ENCODE measurements at regions not wholly inside any gene's neighbourhood (a gene's known extent, or its start where the extent isn't known, plus 50 kb on each side); places are given as distances from the start of the nearest gene placed in this dataset.

GRCh38 chr3:99365979-99366378, 272.4 kb upstream of the COL8A1 start:
- no peak for TF ChIP-seq CTCF (IDR thresholded peaks at IDR 0.05)
- ATAC-seq (no peak), DNase-seq (no peak)
- Histone ChIP-seq H3K4me3 (no peak overlapping the region), H3K27me3 (no peaks in the 10 kb centered on the region), H3K36me3 (no peaks in the 10 kb centered on the region), H3K4me1 (no peaks in the 10 kb centered on the region), H3K9me3 (no peaks in the 10 kb centered on the region), H3K27ac (no peak overlapping the region)
- WGBS, 2 donors, result 28 to 35% methylated on average over 1 of the region's 1 CpG
- intact Hi-C loops (cut with DNase I), result no loop called here

- no peaks in the 10 kb centered on the region for H3K27me3 ChIP-seq
- no peak for DNase-seq
- no peaks in the 10 kb centered on the region for H3K4me1 ChIP-seq
- TF ChIP-seq CTCF (IDR thresholded peaks at IDR 0.05), result no peak
- no peak for ATAC-seq
- H3K9me3 ChIP-seq, result peaks cover 0 to 1% (median 0%) of the 10 kb centered on the region in 11 donors
- no peak overlapping the region for H3K27ac ChIP-seq
- H3K4me3 ChIP-seq, result no peak overlapping the region
- intact Hi-C loops (cut with DNase I), result no loop called here
- H3K36me3 ChIP-seq, result no peaks in the 10 kb centered on the region
These were observed 273.0 kb upstream of the COL8A1 start for GRCh38 chr3:99365396-99365795.

GRCh38 chr3:99357131-99357530, 281.3 kb upstream of the COL8A1 start:
- Histone ChIP-seq H3K36me3 (no peaks in the 10 kb centered on the region), H3K9me3 (peaks cover 0 to 8% (median 0%) of the 10 kb centered on the region in 11 donors), H3K4me1 (no peaks in the 10 kb centered on the region), H3K27ac (no peak overlapping the region), H3K4me3 (no peak overlapping the region), H3K27me3 (no peaks in the 10 kb centered on the region)
- DNase-seq (no peak), ATAC-seq (no peak)
- 72 to 78% methylated on average over 1 of the region's 1 CpG for WGBS, 2 donors
- intact Hi-C loops (cut with DNase I), result no loop called here
- TF ChIP-seq CTCF (IDR thresholded peaks at IDR 0.05), result no peak

GRCh38 chr3:99356696-99357095, 281.7 kb upstream of the COL8A1 start:
- H3K4me1 ChIP-seq, result no peaks in the 10 kb centered on the region
- intact Hi-C loops (cut with DNase I), result no loop called here
- ATAC-seq, result no peak
- TF ChIP-seq CTCF (IDR thresholded peaks at IDR 0.05), result no peak
- DNase-seq, result no peak
- no peak overlapping the region for H3K4me3 ChIP-seq
- H3K36me3 ChIP-seq, result no peaks in the 10 kb centered on the region
- no peak overlapping the region for H3K27ac ChIP-seq
- H3K9me3 ChIP-seq, result peaks cover 0 to 8% (median 0%) of the 10 kb centered on the region in 11 donors
- H3K27me3 ChIP-seq, result no peaks in the 10 kb centered on the region
- 70 to 83% methylated on average over 2 of the region's 2 CpGs for WGBS, 2 donors

GRCh38 chr3:99355465-99355864, 282.9 kb upstream of the COL8A1 start:
- Histone ChIP-seq H3K9me3 (peaks cover 0 to 7% (median 0%) of the 10 kb centered on the region in 11 donors), H3K4me1 (no peaks in the 10 kb centered on the region), H3K4me3 (no peak overlapping the region), H3K27me3 (no peaks in the 10 kb centered on the region), H3K36me3 (no peaks in the 10 kb centered on the region), H3K27ac (no peak overlapping the region)
- ATAC-seq (peak in 1 of 8 donors; percentile 41), DNase-seq (no peak)
- intact Hi-C loops (cut with DNase I), result no loop called here
- TF ChIP-seq CTCF (IDR thresholded peaks at IDR 0.05), result no peak
- WGBS, 2 donors, result 64 to 65% methylated on average over 2 of the region's 2 CpGs

All from heart right ventricle (tissue), 16 donors.